ENCODE measurements at regions not wholly inside any gene's neighbourhood (a gene's known extent, or its start where the extent isn't known, plus 50 kb on each side); places are given as distances from the start of the nearest gene placed in this dataset.

DNA sequence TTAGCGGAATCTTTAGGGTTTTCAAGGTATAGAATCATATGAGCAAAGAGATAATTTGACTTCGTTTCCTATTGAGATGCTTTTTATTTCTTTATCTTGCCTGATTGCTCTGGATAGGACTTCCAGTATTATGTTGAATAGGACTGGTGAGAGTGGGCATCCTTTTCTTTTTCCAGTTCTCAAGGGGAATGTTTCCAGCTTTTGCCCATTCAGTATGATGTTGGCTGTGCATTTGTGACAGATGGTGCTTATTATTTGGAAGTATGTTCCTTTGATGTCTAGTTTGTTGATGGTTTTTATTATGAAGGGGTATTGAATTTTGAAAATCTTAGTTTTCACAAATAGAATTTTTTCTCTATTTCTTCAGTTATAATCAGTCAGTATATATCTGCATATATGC lies 656.6 kb upstream of the MAP3K7 start:
- 48 to 51% methylated on average over 2 of the region's 2 CpGs for WGBS, 2 donors
- Histone ChIP-seq H3K4me3 (no peak overlapping the region), H3K36me3 (no peaks in the 10 kb centered on the region), H3K27ac (no peak overlapping the region), H3K9me3 (no peaks in the 10 kb centered on the region), H3K4me1 (no peaks in the 10 kb centered on the region), H3K27me3 (no peaks in the 10 kb centered on the region)
- intact Hi-C loops (cut with DNase I): no loop called here
- no peak for ATAC-seq
- TF ChIP-seq, protein P1, sequence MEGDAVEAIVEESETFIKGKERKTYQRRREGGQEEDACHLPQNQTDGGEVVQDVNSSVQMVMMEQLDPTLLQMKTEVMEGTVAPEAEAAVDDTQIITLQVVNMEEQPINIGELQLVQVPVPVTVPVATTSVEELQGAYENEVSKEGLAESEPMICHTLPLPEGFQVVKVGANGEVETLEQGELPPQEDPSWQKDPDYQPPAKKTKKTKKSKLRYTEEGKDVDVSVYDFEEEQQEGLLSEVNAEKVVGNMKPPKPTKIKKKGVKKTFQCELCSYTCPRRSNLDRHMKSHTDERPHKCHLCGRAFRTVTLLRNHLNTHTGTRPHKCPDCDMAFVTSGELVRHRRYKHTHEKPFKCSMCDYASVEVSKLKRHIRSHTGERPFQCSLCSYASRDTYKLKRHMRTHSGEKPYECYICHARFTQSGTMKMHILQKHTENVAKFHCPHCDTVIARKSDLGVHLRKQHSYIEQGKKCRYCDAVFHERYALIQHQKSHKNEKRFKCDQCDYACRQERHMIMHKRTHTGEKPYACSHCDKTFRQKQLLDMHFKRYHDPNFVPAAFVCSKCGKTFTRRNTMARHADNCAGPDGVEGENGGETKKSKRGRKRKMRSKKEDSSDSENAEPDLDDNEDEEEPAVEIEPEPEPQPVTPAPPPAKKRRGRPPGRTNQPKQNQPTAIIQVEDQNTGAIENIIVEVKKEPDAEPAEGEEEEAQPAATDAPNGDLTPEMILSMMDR (IDR thresholded peaks at IDR 0.05): no peak
- no peak for DNase-seq
- FAIRE-seq: no peak

GRCh38 chr6:91242614-91242949 lies 655.7 kb upstream of the MAP3K7 start:
- intact Hi-C loops (cut with DNase I): no loop called here
- Histone ChIP-seq H3K27me3 (no peaks in the 10 kb centered on the region), H3K9me3 (no peaks in the 10 kb centered on the region), H3K4me1 (no peaks in the 10 kb centered on the region), H3K36me3 (no peaks in the 10 kb centered on the region), H3K4me3 (no peak overlapping the region), H3K27ac (no peak overlapping the region)
- TF ChIP-seq, protein P1 (IDR thresholded peaks at IDR 0.05): no peak
- 65 to 78% methylated on average over 3 of the region's 3 CpGs for WGBS, 2 donors
- no peak for FAIRE-seq
- no peak for ATAC-seq
- no peak for DNase-seq

- 42 to 56% methylated on average over 6 of the region's 6 CpGs for WGBS, 2 donors
- no peaks in the 10 kb centered on the region for H3K4me1 ChIP-seq
- intact Hi-C loops (cut with DNase I): no loop called here
- TF ChIP-seq, protein P1 (IDR thresholded peaks at IDR 0.05): no peak
- FAIRE-seq: no peak
- no peaks in the 10 kb centered on the region for H3K9me3 ChIP-seq
- no peak overlapping the region for H3K27ac ChIP-seq
- H3K36me3 ChIP-seq: no peaks in the 10 kb centered on the region
- H3K27me3 ChIP-seq: no peaks in the 10 kb centered on the region
- no peak for DNase-seq
- ATAC-seq: no peak
- H3K4me3 ChIP-seq: no peak overlapping the region
Measured at GRCh38 chr6:91241946-91242613, 655.2 kb upstream of the MAP3K7 start.

- no peaks in the 10 kb centered on the region for H3K9me3 ChIP-seq
- no peaks in the 10 kb centered on the region for H3K4me1 ChIP-seq
- H3K4me3 ChIP-seq: no peak overlapping the region
- FAIRE-seq: no peak
- no peak for ATAC-seq
- intact Hi-C loops (cut with DNase I): no loop called here
- WGBS, 2 donors: 41 to 43% methylated on average over 1 of the region's 1 CpG
- H3K27ac ChIP-seq: no peak overlapping the region
- H3K27me3 ChIP-seq: no peaks in the 10 kb centered on the region
- DNase-seq: no peak
- H3K36me3 ChIP-seq: no peaks in the 10 kb centered on the region
- TF ChIP-seq, protein P1 (IDR thresholded peaks at IDR 0.05): no peak
Measured at GRCh38 chr6:91240878-91241603, 654.2 kb upstream of the MAP3K7 start.

DNA sequence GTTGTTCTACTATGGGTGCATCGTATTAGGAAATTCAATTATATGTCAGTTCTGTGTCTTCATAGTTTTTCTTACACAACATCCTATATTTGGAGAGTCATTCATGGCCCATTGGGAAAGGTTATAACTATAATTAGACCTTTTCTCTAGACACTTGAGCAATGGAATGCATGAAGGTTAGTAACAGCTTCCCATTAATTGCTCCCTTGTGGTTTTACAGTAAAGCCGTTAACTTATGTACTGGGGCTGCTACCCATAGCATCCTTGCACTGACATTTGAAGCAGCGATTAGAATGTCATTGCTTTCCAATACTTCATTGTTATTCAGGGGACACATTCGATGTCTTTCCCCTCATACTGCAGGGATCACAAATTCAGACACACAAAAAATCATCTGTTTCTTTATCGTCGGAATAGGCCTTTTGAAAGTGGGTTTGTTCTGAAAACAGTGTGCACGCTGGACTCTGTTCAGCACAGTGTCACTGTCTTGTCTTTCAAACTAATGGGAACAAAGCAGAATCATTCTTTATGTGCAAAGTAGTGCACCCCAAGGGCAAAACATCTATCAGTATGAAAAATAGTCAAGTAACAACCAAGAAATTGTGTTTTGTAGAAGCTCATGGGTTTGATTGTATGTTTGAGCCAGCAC lies 634.3 kb upstream of the MAP3K7 start:
- Histone ChIP-seq H3K4me1 (no peaks in the 10 kb centered on the region), H3K9me3 (no peaks in the 10 kb centered on the region), H3K27me3 (no peaks in the 10 kb centered on the region), H3K4me3 (no peak overlapping the region), H3K36me3 (no peaks in the 10 kb centered on the region), H3K27ac (no peak overlapping the region)
- FAIRE-seq (no peak), DNase-seq (no peak), ATAC-seq (no peak)
- 67 to 74% methylated on average over 7 of the region's 7 CpGs for WGBS, 2 donors
- intact Hi-C loops (cut with DNase I): no loop called here
- TF ChIP-seq, protein P1 (IDR thresholded peaks at IDR 0.05): no peak
